ENCODE measurements at regions not wholly inside any gene's neighbourhood (a gene's known extent, or its start where the extent isn't known, plus 50 kb on each side); places are given as distances from the start of the nearest gene placed in this dataset.

GRCh38 chr22:44386386-44387035 lies 73.8 kb upstream of the SHISAL1 start:
- no peak for DNase-seq

GRCh38 chr22:44385781-44386180 lies 73.0 kb upstream of the SHISAL1 start:
- no peak for DNase-seq

- DNase-seq: no peak
Observed at GRCh38 chr22:44385296-44385610, 72.5 kb upstream of the SHISAL1 start.

DNA sequence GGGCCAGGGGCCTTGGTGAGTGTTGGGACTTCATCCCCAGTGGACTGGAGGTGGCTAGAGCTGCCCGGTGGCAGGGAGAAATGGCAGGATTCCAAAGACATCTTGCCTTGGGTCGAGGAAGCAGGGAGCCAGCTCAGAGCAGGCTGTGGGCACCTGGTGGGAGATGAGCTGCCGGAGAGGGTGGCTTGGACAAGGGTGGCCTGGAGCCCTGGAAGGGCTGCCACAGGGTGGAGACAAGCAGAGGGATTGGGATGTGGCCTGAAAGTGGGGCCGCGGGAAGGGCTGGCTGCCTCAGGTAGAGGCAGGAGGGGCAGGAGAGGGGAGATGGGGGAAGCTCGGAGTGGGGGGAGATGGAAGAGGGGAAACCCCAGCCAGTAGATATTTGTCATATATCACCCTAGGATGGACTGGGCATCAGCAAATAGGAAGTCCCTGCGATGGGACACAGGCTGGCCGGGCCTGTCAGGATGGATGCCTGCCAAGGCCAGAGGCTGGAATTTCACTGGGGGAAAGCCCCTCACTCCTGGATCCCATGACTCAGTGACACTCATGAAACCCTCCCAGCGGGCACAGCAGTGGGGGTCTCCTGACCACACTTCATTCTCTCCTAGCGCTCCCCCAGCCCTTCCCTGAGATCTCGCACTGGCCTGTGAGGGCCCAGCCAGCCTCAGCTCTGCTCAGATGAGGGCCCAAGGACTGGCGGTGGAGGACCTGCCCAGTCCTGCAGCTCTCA lies 72.0 kb upstream of the SHISAL1 start:
- DNase-seq: no peak

GRCh38 chr22:44383652-44384562 lies 71.2 kb upstream of the SHISAL1 start:
- DNase-seq: no peak

GRCh38 chr22:44383064-44383575 lies 70.4 kb upstream of the SHISAL1 start:
- no peak for DNase-seq

DNA sequence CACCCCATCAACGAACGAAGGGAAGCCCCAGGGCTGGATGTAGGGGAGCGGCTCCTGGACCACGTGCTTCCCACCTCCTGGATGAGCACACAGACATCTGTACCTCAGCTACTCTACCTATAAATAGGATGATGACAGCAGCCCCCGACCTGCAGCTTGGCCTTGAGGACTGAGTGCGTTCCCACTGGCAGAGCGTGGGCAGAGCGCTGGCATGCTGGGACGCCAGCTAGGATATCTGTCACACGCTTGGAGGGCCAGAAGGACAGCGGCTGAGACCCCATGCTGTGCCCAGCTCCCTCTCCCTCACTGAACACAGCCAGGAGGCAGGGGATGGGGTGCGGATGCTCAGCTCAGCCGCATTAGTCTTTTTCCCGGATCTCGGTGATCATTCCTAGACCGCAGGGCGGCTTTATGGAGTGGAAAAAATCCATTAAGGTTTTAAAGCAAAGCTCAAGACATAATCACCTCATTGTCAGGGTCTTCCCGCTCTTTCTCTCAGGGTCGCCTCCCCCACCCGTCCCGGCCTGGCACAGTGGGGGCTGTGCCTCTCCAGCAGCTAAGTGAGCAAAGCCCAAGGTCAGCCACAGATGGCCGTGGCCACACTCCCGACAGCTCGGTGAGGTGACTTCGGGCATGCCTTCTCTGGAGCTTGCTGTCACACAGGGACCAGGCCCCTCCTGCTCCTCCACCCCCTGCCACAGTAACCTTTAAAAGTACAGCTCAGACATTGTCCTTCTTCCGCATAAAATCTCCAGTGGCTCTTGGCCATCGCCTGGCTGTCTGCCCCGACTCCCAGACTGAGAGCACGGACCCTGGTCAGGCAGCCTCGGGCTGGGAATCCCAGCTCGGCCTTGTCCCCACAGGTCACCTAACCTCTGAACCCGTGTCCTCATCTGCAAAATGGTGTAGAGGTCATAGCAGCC lies 69.6 kb upstream of the SHISAL1 start:
- no peak for DNase-seq

GRCh38 chr22:44381761-44382115 lies 69.0 kb upstream of the SHISAL1 start:
- DNase-seq: no peak

- no peak for DNase-seq
Observed at GRCh38 chr22:44380756-44381486, 68.2 kb upstream of the SHISAL1 start.

- DNase-seq: no peak
Observed at GRCh38 chr22:44379817-44380755, 67.3 kb upstream of the SHISAL1 start.

GRCh38 chr22:44378380-44378779 lies 65.6 kb upstream of the SHISAL1 start:
- DNase-seq: no peak

- no peak for DNase-seq
Observed at GRCh38 chr22:44375451-44375850, 62.7 kb upstream of the SHISAL1 start.

DNA sequence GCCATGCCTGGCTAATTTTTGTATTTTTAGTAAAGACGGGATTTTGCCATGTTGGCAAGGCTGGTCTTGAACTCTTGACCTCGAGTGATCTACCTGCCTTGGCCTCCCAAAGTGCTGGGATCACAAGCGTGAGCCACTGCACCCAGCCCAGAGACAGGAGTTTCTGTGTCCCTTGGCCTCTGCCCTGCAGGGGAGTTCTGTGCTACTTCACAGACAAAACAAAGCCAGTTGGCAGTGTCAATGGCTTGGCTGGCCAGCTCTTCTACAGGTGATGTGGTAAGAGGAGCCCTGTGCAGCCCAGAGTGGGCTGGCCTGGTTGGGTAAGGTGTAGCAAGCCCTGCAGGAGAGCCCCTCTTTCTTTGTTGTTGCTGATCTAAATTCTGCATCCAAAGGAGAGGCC lies 60.5 kb upstream of the SHISAL1 start:
- DNase-seq: no peak

- DNase-seq: no peak
Observed at GRCh38 chr22:44372611-44373010, 59.9 kb upstream of the SHISAL1 start.

DNA sequence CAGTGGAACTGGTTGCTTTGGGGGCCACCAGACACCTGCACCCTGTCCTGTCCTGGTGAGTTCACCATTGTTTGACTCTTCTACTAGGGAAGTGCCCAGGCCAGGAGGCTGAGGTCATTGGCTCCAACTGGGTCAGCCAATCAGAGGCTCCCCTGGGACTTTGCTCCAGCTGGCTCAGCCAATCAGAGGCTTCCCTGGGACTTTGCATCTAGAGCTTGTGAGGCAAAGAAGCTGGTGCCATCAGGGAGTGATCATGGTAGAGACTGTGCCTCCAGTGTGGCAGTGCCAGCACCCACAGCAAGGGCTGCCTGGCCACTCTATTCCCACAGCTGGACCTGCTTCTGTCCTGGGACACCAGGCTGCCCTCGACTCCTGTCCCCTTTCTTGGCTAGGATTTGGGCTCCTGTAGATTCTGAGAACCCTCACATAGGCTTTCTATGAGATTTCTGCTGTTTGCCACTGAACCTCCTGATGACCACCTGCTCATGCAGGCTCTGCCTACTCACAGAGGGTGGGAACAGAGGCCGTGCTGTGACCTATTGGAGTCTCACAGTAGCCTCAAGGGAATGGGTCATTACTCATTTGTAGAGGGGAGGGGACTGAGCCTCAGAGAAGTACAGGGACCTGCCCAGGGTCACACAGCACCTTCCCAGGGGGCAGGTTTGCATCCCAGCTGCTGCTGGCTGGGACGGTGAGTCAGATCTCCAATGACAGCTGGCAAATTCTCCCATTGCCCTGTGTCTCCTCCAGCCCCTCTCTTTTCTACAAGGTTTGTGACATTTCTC lies 59.2 kb upstream of the SHISAL1 start:
- no peak for DNase-seq

GRCh38 chr22:44369916-44370801 lies 57.4 kb upstream of the SHISAL1 start:
- no peak for DNase-seq

DNA sequence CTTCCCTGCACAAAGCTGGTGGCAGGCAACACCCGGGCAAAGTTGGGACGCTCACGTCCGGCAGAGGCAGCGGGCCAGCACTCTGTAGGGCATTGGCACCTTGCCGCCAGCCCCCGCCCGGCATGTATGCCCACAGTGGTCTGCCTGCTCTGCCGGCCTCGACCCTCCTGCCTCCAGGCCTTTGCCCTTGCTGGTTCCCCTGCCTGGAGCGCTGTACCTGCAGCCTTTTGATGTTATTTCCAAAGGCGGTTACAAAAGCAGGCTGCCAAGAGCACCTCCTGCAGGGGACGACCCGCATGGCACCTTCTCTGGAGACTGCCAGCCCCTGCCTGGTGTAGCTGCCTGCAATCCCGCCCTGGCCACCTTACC lies 56.5 kb upstream of the SHISAL1 start:
- no peak for DNase-seq

GRCh38 chr22:44368611-44369292 lies 56.0 kb upstream of the SHISAL1 start:
- no peak for DNase-seq

Data from fibroblast of skin of abdomen (primary cell).